Right lobe of liver (tissue), 6 donors: ENCODE measurements at regions not wholly inside any gene's neighbourhood (a gene's known extent, or its start where the extent isn't known, plus 50 kb on each side); places are given as distances from the start of the nearest gene placed in this dataset.
A peak's percentile ranks its signal among the peaks of the same experiment; 100 is the strongest.

ENCODE experiments used
- ATAC-seq, 4 donors: fragments of 200-7000 bp; cut with Tn5 transposase; one replicate each; pipeline ENCODE4 v1.9.1; 2020; ENCODE audit warnings: mild to moderate bottlenecking in 4 of 4, moderate library complexity in 4 of 4
- DNase-seq, 3 donors: peaks; one replicate each; pipeline ENCODE4 v3.0.0-alpha.2; 2020
- H3K27ac ChIP-seq, 3 donors: fragments of 200-600 bp; one replicate each; pipeline ENCODE4 v1.8.0; 2022
- H3K27me3 ChIP-seq, 2 donors: fragments of 200-600 bp; one replicate each; pipeline ENCODE4 v1.8.0; 2022
- H3K36me3 ChIP-seq, 4 donors: fragments of 200-600 bp; sonication (generic) in 1 of 4; one replicate each; pipeline versions ENCODE4 v1.5.1 to v1.8.0; 2017 to 2022; ENCODE audit warnings: control low read depth in 1 of 4
- H3K4me1 ChIP-seq, 4 donors: fragments of 200-600 bp; sonication (generic) in 1 of 4; one replicate each; pipeline versions ENCODE4 v1.5.1 to v1.8.0; 2017 to 2022; ENCODE audit warnings: control low read depth in 1 of 4
- H3K4me3 ChIP-seq, 3 donors: fragments of 200-600 bp; one replicate each; pipeline ENCODE4 v1.8.0; 2022
- H3K9me3 ChIP-seq, 4 donors: fragments of 200-600 bp; sonication (generic) in 1 of 4; one replicate each; pipeline versions ENCODE4 v1.5.1 to v1.8.0; 2017 to 2022; ENCODE audit warnings: control low read depth in 1 of 4
- CTCF ChIP-seq, 4 donors: fragments of 200-600 bp in 3 of 4; fragments of 450-650 bp in 1 of 4; IDR thresholded peaks; one replicate each; pipeline versions ENCODE4 v1.5.1 to v1.8.0; 2016 to 2022; ENCODE audit warnings: antibody characterized with exemption in 4 of 4, mild to moderate bottlenecking in 2 of 4
- POLR2A ChIP-seq: fragments of 450-650 bp; IDR thresholded peaks from one replicate; pipeline ENCODE4 v1.6.1; 2017; ENCODE audit warnings: antibody characterized with exemption, mild to moderate bottlenecking
- WGBS: methylation state at CpG from one replicate; pipeline ENCODE4 v1.1.6; 2018; ENCODE audit warnings: low coverage, low lambda C conversion rate; ENCODE audit not compliant: insufficient coverage; ENCODE audit errors: missing lambda C conversion rate; 5-methylcytosine and 5-hydroxymethylcytosine counted together
- intact Hi-C, 2 donors: fragments of 100-400 bp; cut with DNase I; formaldehyde crosslinking; loops; one replicate each; pipeline versions ENCODE4 v1.11.2 to v1.14.1; 2022
- donor health status: DM: no; HTN: yes; CAD: no.
- donor health status: DM: no; HTN: no; CAD: no.
- donor health status: DM: no; HTN: no; CAD: no.
- donor health status: DM: no; HTN: yes; CAD: no.
- donor health status: DM: no; HTN: yes; CAD: no.

DNA sequence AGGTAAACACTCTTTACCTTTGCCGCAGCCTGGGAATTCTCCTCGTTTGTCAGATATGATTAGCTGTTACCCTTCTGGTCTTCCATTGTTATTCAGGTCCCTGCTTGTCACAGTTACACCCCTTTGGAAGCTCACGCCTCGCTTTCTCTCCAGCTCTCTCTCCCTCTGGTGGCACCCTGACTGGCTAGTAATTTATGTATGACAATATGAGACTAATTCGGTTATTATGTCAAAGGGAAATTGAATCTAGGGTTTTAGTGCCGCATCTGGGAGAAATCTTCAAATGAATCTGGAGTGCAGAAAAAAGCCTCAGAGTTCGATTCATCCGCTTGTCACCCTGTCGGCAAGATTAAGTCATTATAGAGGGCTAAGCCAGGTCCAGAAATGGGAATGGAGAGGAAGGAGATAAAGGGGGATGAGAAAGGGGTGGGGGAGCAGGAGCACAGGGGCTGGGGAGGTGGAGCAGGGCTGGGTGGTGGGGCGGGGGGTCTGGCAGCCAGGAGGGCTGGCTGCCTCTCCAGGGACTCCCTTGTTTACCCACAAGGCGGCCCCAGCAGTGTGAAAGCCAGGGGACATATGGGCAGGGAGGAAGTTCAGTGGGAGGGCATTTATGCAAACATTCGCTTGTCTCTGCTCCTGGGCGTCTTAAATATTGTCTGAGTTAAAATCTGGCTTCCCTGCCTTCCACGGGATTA is 179.0 kb upstream of the NECTIN1 start:
- Histone ChIP-seq H3K27ac (peak overlapping the region in 1 of 3 donors; percentile 38), H3K4me1 (peaks cover 2 to 34% (median 20%) of the 10 kb centered on the region in 4 donors), H3K27me3 (no peaks in the 10 kb centered on the region), H3K9me3 (no peaks in the 10 kb centered on the region), H3K4me3 (no peak overlapping the region), H3K36me3 (no peaks in the 10 kb centered on the region)
- ATAC-seq (no peak), DNase-seq (no peak)
- intact Hi-C loops: no loop called here
- 57% methylated on average over 12 of the region's 14 CpGs for WGBS
- no peak for TF ChIP-seq POLR2A
- no peak for TF ChIP-seq CTCF (IDR thresholded peaks at IDR 0.05)

- ATAC-seq (peak; percentile 88 to 94 (median 93)), DNase-seq (peak; percentile 67 to 87 (median 78))
These were observed 178.3 kb upstream of the NECTIN1 start for GRCh38 chr11:119907122-119907851.

DNA sequence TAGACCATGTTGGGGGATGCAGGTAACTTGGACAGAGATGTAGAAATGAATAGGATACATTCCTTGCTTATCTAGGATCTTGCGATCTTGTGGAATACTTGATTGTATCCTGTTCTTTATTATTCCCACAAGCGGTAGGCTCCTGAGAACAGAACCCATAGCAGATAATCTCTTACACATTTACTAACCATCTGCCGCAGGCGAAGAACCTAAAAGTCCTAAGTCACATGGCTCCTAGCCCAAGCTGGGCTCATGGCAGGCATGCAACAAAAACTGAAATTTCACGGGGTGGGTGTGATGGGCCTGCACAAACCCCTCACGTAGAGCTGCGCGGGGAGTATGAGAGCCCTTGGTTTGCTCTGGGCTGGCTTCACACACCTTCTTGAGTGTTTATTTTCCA is 177.4 kb upstream of the NECTIN1 start:
- TF ChIP-seq CTCF (IDR thresholded peaks at IDR 0.05): no peak
- TF ChIP-seq POLR2A: no peak
- Histone ChIP-seq H3K27ac (peak overlapping the region; percentile 55 to 78 (median 75)), H3K27me3 (no peaks in the 10 kb centered on the region), H3K36me3 (no peaks in the 10 kb centered on the region), H3K4me1 (peaks cover 2 to 43% (median 23%) of the 10 kb centered on the region in 4 donors), H3K9me3 (no peaks in the 10 kb centered on the region), H3K4me3 (no peak overlapping the region)
- intact Hi-C loops: no loop called here
- 35% methylated on average over 8 of the region's 8 CpGs for WGBS
- no peak for DNase-seq
- peak in 2 of 4 donors; percentile 5 to 9 for ATAC-seq

More at GRCh38 chr11:119907122-119907851, 178.3 kb upstream of the NECTIN1 start:
- H3K9me3 ChIP-seq: no peaks in the 10 kb centered on the region
- intact Hi-C loops: no loop called here
- H3K27me3 ChIP-seq: no peaks in the 10 kb centered on the region
- 10% methylated on average over 8 of the region's 10 CpGs for WGBS
- no peak overlapping the region for H3K4me3 ChIP-seq
- H3K4me1 ChIP-seq: peaks cover 2 to 41% (median 23%) of the 10 kb centered on the region in 4 donors
- TF ChIP-seq CTCF (IDR thresholded peaks at IDR 0.05): no peak
- no peak for TF ChIP-seq POLR2A
- peak overlapping the region in 2 of 3 donors; percentile 75 to 78 for H3K27ac ChIP-seq
- no peaks in the 10 kb centered on the region for H3K36me3 ChIP-seq

DNA sequence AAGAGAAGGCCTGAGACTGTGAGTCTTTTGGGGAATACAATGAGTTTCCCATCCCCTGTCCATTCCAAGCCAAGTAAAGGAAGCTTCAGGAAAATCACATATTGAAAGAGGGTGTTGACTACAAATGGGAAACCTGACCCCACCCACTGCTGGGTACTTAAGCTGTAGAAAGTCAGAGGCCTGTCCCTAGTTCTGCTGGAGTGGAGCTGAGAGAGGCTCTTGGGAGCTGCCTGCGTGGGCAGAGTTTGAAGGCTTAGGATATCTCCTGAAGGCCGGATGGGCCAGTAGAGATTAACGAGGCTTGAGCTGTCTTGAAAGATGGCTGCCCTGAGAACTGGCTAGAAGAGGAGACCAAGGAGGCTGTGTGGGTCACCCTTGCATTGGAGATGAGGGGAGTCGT is 176.2 kb upstream of the NECTIN1 start:
- ATAC-seq (no peak), DNase-seq (no peak)
- H3K9me3 ChIP-seq: no peaks in the 10 kb centered on the region
- intact Hi-C loops: no loop called here
- TF ChIP-seq CTCF (IDR thresholded peaks at IDR 0.05) (no peak), POLR2A (no peak)
- H3K36me3 ChIP-seq: no peaks in the 10 kb centered on the region
- H3K4me1 ChIP-seq: peaks cover 2 to 43% (median 23%) of the 10 kb centered on the region in 4 donors
- WGBS: 100% methylated on average over 1 of the region's 4 CpGs
- no peak overlapping the region for H3K4me3 ChIP-seq
- no peak overlapping the region for H3K27ac ChIP-seq
- no peaks in the 10 kb centered on the region for H3K27me3 ChIP-seq
